ENCODE measurements at regions not wholly inside any gene's neighbourhood (a gene's known extent, or its start where the extent isn't known, plus 50 kb on each side); places are given as distances from the start of the nearest gene placed in this dataset.

DNA sequence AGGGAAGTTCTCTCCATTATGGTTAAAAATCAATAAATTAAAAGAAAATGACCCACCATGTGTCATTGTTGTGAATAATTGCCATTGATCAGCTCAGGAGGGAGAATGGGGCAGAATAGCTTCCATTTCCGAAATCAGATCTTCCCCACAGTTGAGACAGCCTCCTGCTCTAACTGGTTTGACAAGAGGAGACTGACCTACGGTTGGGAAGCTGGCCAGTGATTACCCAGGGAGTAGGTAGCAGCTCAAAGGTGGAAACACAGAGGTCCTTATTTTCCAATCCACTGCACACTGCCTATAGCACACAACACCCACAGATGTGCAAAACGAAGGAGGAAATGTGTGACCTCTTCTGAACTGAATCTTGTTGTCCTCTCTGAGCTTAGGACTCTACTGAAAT lies 69.0 kb upstream of the DAPK1 start:
- DNase-seq, result peak; percentile 20

DNA sequence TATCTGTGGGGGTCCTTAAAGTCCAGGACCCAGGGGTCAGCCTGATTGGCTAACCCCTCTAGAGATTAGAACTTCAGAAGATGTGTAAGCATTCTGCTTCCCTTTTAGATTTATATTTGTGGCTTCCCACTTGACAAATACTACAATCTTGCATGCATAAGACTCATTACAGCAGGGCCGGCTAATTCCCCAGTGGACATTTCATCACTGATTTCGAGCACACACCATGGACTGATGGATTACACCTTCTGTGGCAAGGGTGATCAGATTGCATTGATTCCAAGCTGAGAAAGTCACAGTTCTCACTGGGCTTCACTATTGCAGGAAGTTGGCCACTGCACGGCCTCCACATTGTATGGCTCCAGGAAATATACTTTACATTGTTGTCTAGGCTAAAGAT lies 65.8 kb upstream of the DAPK1 start:
- no peak for DNase-seq

DNA sequence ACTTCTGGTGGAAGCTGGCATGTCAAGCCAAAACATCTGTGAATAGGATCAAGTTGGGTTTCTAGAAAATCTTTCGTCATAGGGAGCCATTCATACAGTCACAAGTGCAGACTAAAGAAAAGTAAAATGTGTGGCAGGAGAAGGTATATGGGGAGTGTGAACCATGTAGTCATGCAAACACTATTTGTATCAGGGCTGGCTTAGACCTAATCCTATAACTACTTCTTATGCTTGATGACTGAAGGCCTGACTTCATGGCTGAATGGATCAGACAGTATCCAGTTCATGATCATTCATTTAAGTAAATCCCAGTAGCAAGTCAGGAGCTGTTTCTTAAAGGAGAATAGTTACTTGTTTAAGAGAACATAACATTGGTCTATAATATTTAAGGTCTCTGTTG lies 63.8 kb upstream of the DAPK1 start:
- no peak for DNase-seq

DNA sequence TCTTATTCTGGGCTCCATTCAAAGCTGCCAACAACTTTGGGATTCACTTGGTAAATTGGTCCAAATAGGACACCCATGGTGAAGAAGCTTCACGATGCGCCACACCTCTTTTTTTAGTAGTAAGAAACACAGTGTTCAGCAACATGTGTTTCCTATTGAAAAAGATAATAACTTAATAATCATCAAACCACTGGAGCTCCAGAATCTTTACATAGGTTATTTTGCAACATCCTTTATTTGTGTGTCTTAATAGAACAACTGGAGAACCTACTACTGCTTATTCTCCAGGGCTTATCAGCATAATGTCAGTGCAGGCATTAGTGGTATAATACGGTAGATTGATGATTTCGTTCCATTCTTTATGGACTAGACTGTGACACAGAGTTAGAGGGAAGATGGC lies 63.3 kb upstream of the DAPK1 start:
- no peak for DNase-seq

DNA sequence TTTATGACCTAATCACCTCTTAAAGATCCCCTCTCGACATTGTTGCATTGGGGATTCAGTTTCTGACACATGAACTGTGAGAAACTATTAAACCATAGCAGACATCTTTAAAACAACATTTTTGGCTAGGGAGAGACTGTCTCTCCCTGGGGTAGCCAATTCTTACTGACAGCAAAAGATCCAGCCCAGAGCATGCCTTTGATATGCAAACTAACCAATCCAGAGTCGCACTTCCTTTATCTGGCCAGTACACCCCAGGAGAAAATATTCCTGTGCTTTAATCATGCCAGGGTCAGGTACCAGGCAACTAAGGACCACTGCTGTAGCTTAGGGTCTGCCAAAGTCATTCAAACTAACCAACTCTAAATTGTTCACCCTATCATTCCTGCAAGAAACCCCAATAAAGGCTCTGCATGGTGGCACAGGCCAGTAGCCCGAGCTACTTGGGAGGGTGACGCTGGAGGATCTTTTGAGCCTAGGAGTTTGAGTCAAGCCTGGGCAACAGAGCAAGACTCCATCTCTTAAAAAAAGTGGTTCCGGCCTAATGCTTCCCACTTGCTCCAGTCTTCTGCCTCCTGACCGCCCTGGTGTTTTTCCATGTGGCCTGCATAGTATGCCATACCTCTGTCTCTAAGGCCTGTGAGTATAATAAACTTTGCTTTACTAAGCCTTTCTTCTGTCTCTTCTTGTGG lies 62.3 kb upstream of the DAPK1 start:
- no peak for DNase-seq

DNA sequence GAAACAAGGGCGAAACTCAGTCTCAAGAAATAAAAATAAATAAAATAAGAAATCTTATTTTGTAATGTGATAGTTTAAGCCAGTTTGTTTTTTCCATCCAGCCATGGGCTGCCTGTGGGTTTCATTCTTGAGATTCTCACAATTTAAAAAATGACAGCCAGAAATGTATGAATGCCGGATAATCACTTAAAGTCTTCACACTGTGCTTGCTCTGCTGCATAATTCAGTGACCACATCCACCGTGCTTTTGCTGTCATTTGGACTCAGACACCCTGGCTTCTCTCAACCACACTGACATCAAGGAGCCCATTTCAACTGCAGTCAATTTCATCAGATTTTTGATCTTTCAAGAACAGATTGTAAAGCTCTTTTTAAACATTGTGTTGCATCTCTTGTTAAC lies 61.0 kb upstream of the DAPK1 start:
- DNase-seq, result no peak

DNA sequence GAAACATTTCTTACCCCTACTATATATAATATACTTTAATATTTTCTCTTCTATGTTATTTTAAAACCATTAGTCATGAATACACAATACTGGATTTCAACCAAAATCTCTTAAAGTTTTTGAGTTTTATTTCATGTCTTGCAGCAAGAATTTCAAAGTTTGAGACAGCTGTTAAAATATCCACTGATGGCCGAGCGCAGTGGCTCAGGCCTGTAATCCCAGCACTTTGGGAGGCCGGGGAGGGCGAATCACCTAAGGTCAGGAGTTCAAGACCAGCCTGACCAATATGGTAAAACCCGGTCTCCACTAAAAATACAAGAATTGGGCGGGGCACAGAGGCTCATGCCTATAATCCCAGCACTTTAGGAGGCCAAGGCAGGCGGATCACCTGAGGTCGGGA lies 59.7 kb upstream of the DAPK1 start:
- DNase-seq, result no peak

DNA sequence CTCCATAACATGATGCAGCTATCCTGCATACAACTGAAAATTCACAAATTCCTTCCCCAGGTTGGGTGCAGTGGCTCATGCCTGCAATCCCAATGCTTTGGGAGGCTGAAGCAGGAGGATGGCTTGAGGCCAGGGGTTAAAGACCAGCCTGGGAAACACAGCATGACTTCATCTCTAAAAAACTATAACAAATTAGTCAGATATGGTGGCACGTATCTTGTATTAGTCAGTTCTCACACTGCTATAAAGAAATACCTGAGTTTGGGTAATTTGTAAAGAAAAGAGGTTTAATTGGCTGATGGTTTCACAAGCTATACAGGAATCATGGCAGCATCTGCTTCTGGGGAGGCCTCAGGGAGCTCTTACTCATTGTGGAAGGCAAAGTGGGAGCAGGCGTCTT lies 56.4 kb upstream of the DAPK1 start:
- DNase-seq, result no peak

DNA sequence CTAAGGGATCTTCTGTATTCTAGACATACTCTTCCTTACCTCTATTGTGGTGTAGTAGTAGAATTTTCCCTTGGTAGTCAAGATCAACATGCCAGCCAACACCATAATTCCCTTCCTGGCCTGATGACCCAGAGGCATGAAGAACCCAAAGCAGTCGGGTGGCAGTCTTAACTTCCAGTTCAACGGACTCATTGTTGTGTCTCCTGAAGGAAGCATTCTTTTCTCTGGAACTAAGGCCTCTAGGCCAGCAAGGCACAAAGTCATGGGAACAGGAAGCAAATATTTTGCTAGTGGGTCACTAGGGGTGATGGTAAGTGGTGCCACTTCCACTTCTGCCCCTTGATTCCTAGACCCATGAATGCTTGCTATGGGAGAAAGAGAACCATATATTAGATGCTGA lies 55.2 kb upstream of the DAPK1 start:
- DNase-seq, result no peak

DNA sequence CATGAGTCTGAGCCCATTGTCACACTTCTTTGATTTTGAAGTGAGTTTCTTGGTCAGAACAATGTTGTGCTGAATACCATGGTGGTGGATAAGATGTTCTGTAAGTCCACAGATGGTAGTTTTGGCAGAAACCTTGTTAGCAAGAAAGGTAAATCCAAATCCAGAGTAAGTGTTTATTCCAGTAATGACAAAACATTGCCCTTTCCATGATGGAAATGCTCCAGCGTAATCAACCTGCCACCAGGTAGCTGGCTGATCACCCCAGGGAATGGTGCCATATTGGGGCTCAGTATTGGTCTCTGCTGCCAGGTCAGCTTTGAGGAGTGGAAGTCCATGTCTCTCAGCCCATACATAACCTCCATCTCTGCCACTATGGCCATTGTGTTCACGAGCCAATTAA lies 54.7 kb upstream of the DAPK1 start:
- no peak for DNase-seq

DNA sequence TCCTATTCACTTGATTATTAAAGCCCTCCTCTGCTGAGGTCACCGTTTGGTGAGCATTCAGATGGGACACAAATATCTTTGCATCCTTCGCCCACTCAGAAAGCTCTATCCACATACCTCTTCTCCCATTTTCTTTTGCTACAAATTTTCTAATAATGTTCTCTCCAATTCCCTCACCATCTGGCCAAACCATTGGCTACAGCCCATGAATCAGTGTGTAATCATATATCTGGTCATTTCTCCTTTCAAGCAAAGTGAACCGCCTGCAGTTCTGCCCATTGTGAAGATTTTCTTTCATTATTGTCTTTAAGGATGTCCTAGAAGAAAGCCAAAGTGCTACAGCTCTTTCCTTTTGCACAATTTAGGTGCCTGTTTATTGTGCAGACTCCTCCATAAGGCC lies 54.2 kb upstream of the DAPK1 start:
- no peak for DNase-seq

DNA sequence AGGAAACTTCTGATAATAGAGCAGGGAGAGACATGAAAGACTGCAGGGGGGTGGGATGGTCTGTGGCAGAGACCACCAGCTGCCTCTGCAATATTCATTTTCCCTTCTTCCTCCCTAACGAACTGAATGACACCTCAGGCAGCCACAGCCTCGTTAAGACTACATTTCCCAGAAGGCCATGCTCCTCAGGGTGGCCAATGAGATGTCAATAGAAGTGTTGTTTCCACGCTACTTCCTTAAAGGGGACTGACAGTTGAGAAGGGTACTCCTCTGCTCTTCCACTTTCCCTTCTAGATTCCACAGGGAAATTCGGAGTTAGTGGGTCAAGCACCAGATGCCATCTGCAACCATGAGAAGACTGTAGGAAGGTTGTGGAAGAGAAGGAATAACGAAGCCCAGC lies 52.0 kb upstream of the DAPK1 start:
- DNase-seq, result no peak

DNA sequence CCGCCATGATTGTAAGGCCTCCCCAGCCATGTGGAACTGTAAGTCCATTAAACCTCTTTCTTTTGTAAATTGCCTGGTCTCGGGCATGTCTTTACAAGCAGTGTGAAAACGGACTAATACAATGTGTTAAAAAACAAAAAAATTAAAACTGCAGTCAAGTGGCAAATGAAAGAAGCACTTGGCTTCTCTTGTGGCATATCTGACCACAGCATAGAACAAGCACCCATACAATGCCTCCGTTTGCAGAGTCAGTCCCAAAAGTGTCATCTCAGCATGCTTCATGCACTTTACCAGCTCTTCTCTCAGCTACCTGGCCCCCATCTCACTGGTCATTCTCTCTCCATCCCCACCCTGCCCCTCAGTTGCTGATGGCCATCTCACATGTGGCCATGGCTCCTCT lies 51.1 kb upstream of the DAPK1 start:
- DNase-seq, result no peak

DNA sequence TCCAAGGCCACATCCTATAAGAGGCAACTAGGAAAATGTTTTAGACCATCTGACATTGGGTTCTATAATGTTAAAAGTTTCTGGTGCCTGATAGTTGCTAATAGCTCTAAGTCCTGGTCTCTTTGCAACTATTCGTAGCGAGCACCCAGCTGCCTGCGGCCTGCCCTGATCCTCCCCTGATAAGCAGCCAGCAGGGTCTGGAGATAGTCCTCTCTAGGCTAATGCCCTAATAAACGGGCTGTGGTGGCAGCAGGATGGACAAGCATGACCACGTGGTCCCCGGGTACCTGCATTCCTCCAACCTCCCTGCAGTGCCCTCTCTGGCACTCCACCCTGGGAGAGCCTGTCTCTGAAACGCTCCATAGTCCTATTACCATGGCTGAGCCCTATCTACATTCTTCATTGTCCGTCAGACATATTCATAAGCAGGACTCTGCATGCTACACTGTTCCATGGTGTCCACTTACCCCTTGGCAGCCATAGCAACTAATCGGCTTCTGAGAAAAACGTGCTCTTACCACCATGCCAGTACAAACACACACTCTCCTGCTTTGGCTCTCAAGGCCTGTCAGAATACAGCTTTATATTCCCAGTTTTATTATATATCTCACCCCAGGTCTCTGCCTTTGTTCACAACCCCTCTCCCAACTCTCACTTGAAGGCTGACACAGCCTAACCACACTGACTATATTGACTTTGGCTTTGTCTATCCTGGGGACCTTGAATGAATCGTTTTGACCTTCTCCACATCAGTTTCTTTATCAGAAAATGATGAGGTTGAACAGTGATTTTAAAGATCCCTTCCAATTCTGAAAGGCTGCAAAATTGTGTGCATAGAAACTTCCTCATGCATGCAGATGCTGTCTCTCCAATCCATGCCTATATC lies 49.9 kb upstream of the DAPK1 start:
- no peak for DNase-seq
